Neural cell (in vitro differentiated cells): ENCODE measurements at regions not wholly inside any gene's neighbourhood (a gene's known extent, or its start where the extent isn't known, plus 50 kb on each side); places are given as distances from the start of the nearest gene placed in this dataset.

Source experiments
- H2AFZ ChIP-seq: fragments of 200-600, 300-800 bp; sonication (generic), shearing (Covaris generic); 2 replicates; pipeline ENCODE4 v1.6.0; 2014; ENCODE audit warnings: low read depth, mild to moderate bottlenecking, antibody characterized with exemption, low read length, moderate library complexity
- H3F3A ChIP-seq: fragments of 200-600 bp; shearing (Covaris generic); 2 replicates; pipeline ENCODE4 v1.6.1; 2016; ENCODE audit warnings: mild to moderate bottlenecking, moderate library complexity, mixed read lengths, antibody characterized with exemption, low read length; ENCODE audit not compliant: insufficient read depth, poor library complexity, severe bottlenecking
- H3K27ac ChIP-seq: fragments of 200-600, 300-800 bp; sonication (generic), shearing (Covaris generic); 2 replicates; pipeline ENCODE4 v1.5.1; 2014; ENCODE audit warnings: mild to moderate bottlenecking, low read length, moderate library complexity
- H3K27me3 ChIP-seq: fragments of 300-800, 200-600 bp; sonication (generic), shearing (Covaris generic); 2 replicates; pipeline ENCODE4 v1.6.0; 2014; ENCODE audit warnings: mild to moderate bottlenecking, low read depth, low read length, moderate library complexity; ENCODE audit not compliant: insufficient read depth
- H3K36me3 ChIP-seq: fragments of 300-800, 200-600 bp; sonication (generic), shearing (Covaris generic); 2 replicates; pipeline ENCODE4 v1.5.1; 2014; ENCODE audit warnings: mild to moderate bottlenecking, antibody characterized with exemption, low read length, moderate library complexity; ENCODE audit not compliant: insufficient read depth
- H3K4me2 ChIP-seq: fragments of 300-800, 200-600 bp; sonication (generic), shearing (Covaris generic); 2 replicates; pipeline ENCODE4 v1.6.0; 2014; ENCODE audit warnings: mild to moderate bottlenecking, low read length
- H3K4me3 ChIP-seq: fragments of 300-800, 200-600 bp; sonication (generic), shearing (Covaris generic); 2 replicates; pipeline ENCODE4 v1.5.1; 2014; ENCODE audit warnings: mild to moderate bottlenecking, low read length, moderate library complexity
- H3K79me2 ChIP-seq: fragments of 200-600 bp; shearing (Covaris generic); replicated peaks from 2 replicates; pipeline ENCODE4 v1.6.0; 2014; ENCODE audit warnings: mild to moderate bottlenecking, low read length, moderate library complexity; ENCODE audit not compliant: insufficient read depth
- H3K9ac ChIP-seq: fragments of 300-800, 200-600 bp; sonication (generic), shearing (Covaris generic); 2 replicates; pipeline ENCODE4 v1.6.1; 2016; ENCODE audit warnings: mild to moderate bottlenecking, low read length, mixed read lengths
- H3K9me2 ChIP-seq: fragments of 200-600 bp; shearing (Covaris generic); 2 replicates; pipeline ENCODE4 v1.6.1; 2016; ENCODE audit warnings: mild to moderate bottlenecking, low read length, mixed read lengths; ENCODE audit not compliant: insufficient read depth
- H3K9me3 ChIP-seq: fragments of 200-600, 300-800 bp; sonication (generic), shearing (Covaris generic); 2 replicates; pipeline ENCODE4 v1.6.1; 2016; ENCODE audit warnings: mild to moderate bottlenecking, mixed run types, low read length, moderate library complexity, mixed read lengths
- H4K20me1 ChIP-seq: fragments of 200-600 bp; shearing (Covaris generic); 2 replicates; pipeline ENCODE4 v1.6.1; 2016; ENCODE audit warnings: mild to moderate bottlenecking, mixed run types; ENCODE audit not compliant: insufficient read depth
- EP300 ChIP-seq: fragments of 450-650 bp; conservative IDR thresholded peaks from 2 replicates; pipeline ENCODE4 v1.6.1; 2014; ENCODE audit warnings: antibody characterized with exemption, mild to moderate bottlenecking, moderate library complexity; ENCODE audit not compliant: poor library complexity, severe bottlenecking
- EZH2 ChIP-seq: fragments of 200-600, 300-800 bp; shearing (Covaris generic), sonication (generic); IDR thresholded peaks from 2 replicates; pipeline ENCODE4 v1.6.1; 2014; ENCODE audit warnings: antibody characterized with exemption, low read length, borderline replicate concordance, mild to moderate bottlenecking; ENCODE audit not compliant: insufficient read depth, poor library complexity, severe bottlenecking
- MXI1 ChIP-seq: fragments of 450-650 bp; conservative IDR thresholded peaks from 2 replicates; pipeline ENCODE4 v1.6.1; 2014; ENCODE audit warnings: antibody characterized with exemption, mild to moderate bottlenecking; ENCODE audit not compliant: poor library complexity, severe bottlenecking
- POLR2AphosphoS5 ChIP-seq: IDR thresholded peaks from 2 replicates; pipeline ENCODE4 v1.6.1; 2012
- RAD21 ChIP-seq: fragments of 450-650 bp; conservative IDR thresholded peaks from 2 replicates; pipeline ENCODE4 v1.6.1; 2014; ENCODE audit warnings: antibody characterized with exemption, mild to moderate bottlenecking, moderate library complexity
- SMC3 ChIP-seq: fragments of 450-650 bp; conservative IDR thresholded peaks from 2 replicates; pipeline ENCODE4 v1.6.1; 2014; ENCODE audit warnings: antibody characterized with exemption, mild to moderate bottlenecking, moderate library complexity; ENCODE audit not compliant: poor library complexity
- TAF1 ChIP-seq: IDR thresholded peaks from 2 replicates; pipeline ENCODE4 v1.6.1; 2012; ENCODE audit warnings: low read depth
- TF ChIP-seq, protein P1 (sequence below): fragments of 450-650 bp; IDR thresholded peaks from 2 replicates; pipeline ENCODE4 v1.5.1; 2014; ENCODE audit warnings: antibody characterized with exemption, mild to moderate bottlenecking, moderate library complexity; ENCODE audit not compliant: poor library complexity, severe bottlenecking
- TF ChIP-seq, protein P2 (sequence below): IDR thresholded peaks from 2 replicates; pipeline ENCODE4 v1.6.1; 2012; ENCODE audit warnings: borderline replicate concordance

DNA sequence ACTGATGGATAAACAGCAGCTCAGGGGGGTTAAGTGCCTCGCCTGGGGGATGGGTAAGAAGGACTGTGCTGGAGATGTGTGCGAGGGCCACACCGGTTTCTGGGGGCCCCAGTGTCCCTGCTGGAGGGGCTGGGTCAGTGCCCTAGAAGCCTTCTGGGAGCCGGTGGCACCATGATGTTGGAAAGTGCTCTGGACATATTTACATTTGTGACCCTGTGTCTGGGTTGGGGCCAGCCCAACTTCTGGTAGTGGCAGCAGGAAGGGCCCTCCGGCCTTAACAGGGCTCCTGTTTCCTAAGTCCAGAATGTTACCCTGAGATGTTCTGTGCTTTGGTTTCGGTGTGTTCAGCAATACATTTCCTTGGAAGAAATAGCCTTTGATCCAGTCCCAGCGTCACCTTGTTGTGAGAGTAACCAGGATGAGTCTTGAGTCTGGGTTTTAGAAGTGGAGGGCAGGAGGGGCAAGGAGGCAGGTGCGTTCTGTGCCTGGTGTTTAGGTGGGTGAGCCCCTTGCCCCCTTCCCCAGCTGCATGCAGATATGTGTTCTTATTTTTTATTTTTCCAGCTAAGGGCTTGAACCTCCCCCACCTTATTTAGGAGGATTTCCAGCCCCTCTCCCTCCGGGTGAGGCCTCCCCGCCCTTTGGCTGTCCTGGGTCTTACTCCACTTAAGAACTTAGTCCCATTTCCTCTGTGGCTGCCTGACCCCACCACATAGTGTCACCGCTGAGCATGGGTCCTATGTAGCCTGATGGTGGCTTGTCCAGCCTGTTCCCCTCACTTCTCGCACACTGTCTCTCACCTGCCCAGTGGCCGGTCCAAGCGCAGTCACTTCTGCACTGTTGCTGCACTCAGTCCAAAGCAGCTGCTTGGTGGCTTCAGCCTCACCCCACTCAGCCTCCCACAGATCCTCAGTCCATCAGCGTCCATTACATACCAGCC, 132.7 kb upstream of the HS6ST1 start:
- Histone ChIP-seq H3F3A (no peaks in the 10 kb centered on the region), H3K9me3 (no peaks in the 10 kb centered on the region), H3K9me2 (no peaks in the 10 kb centered on the region), H4K20me1 (no peaks in the 10 kb centered on the region), H3K79me2 (no peaks in the 10 kb centered on the region), H3K9ac (no peak overlapping the region), H3K27me3 (no peaks in the 10 kb centered on the region), H2AFZ (no peak overlapping the region), H3K36me3 (no peaks in the 10 kb centered on the region), H3K27ac (no peak overlapping the region), H3K4me2 (no peak overlapping the region), H3K4me3 (no peak overlapping the region)
- TF ChIP-seq, protein P1, sequence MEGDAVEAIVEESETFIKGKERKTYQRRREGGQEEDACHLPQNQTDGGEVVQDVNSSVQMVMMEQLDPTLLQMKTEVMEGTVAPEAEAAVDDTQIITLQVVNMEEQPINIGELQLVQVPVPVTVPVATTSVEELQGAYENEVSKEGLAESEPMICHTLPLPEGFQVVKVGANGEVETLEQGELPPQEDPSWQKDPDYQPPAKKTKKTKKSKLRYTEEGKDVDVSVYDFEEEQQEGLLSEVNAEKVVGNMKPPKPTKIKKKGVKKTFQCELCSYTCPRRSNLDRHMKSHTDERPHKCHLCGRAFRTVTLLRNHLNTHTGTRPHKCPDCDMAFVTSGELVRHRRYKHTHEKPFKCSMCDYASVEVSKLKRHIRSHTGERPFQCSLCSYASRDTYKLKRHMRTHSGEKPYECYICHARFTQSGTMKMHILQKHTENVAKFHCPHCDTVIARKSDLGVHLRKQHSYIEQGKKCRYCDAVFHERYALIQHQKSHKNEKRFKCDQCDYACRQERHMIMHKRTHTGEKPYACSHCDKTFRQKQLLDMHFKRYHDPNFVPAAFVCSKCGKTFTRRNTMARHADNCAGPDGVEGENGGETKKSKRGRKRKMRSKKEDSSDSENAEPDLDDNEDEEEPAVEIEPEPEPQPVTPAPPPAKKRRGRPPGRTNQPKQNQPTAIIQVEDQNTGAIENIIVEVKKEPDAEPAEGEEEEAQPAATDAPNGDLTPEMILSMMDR, result no peak
- TF ChIP-seq POLR2AphosphoS5 (no peak), TAF1 (no peak), EP300 (no peak), SMC3 (no peak), MXI1 (no peak), RAD21 (no peak), EZH2 (no peak)
- TF ChIP-seq, protein P2, sequence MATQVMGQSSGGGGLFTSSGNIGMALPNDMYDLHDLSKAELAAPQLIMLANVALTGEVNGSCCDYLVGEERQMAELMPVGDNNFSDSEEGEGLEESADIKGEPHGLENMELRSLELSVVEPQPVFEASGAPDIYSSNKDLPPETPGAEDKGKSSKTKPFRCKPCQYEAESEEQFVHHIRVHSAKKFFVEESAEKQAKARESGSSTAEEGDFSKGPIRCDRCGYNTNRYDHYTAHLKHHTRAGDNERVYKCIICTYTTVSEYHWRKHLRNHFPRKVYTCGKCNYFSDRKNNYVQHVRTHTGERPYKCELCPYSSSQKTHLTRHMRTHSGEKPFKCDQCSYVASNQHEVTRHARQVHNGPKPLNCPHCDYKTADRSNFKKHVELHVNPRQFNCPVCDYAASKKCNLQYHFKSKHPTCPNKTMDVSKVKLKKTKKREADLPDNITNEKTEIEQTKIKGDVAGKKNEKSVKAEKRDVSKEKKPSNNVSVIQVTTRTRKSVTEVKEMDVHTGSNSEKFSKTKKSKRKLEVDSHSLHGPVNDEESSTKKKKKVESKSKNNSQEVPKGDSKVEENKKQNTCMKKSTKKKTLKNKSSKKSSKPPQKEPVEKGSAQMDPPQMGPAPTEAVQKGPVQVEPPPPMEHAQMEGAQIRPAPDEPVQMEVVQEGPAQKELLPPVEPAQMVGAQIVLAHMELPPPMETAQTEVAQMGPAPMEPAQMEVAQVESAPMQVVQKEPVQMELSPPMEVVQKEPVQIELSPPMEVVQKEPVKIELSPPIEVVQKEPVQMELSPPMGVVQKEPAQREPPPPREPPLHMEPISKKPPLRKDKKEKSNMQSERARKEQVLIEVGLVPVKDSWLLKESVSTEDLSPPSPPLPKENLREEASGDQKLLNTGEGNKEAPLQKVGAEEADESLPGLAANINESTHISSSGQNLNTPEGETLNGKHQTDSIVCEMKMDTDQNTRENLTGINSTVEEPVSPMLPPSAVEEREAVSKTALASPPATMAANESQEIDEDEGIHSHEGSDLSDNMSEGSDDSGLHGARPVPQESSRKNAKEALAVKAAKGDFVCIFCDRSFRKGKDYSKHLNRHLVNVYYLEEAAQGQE, result no peak

DNA sequence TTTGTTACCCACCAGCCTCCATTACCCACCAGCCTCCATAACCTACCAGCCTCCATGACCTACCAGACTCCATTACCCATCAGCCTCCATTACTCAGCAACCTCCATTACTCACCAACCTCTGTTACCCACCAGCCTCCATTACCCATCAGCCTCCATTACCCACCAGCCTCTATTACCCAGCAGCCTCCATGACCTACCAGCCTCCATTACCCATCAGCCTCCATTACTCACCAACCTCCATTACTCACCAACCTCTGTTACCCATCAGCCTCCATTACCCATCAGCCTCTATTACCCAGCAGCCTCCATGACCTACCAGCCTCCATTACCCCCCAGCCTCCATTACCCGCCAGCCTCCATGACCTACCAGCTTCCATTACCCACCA, 133.3 kb upstream of the HS6ST1 start:
- H2AFZ ChIP-seq, result no peak overlapping the region
- H4K20me1 ChIP-seq, result no peaks in the 10 kb centered on the region
- H3K4me3 ChIP-seq, result no peak overlapping the region
- H3K9me3 ChIP-seq, result no peaks in the 10 kb centered on the region
- no peak overlapping the region for H3K9ac ChIP-seq
- no peaks in the 10 kb centered on the region for H3K79me2 ChIP-seq
- H3K9me2 ChIP-seq, result no peaks in the 10 kb centered on the region
- H3K36me3 ChIP-seq, result no peaks in the 10 kb centered on the region
- H3K27ac ChIP-seq, result no peak overlapping the region
- H3F3A ChIP-seq, result no peaks in the 10 kb centered on the region
- H3K27me3 ChIP-seq, result no peaks in the 10 kb centered on the region
- TF ChIP-seq, protein P1, result no peak
- TF ChIP-seq POLR2AphosphoS5 (no peak), EZH2 (no peak)
- no peak overlapping the region for H3K4me2 ChIP-seq
